Mononuclear cell (primary cell): ENCODE measurements at regions not wholly inside any gene's neighbourhood (a gene's known extent, or its start where the extent isn't known, plus 50 kb on each side); places are given as distances from the start of the nearest gene placed in this dataset.

Experiments used
- H3K27me3 ChIP-seq: 2 replicates; pipeline ENCODE4 v1.6.0; 2011; ENCODE audit warnings: low read length, control low read depth; ENCODE audit not compliant: insufficient read depth
- H3K4me1 ChIP-seq: 2 replicates; pipeline ENCODE4 v1.5.1; 2011; ENCODE audit warnings: mild to moderate bottlenecking, low read length, control low read depth; ENCODE audit not compliant: insufficient read depth
- H3K4me3 ChIP-seq: 2 replicates; pipeline ENCODE4 v1.5.1; 2011; ENCODE audit warnings: mild to moderate bottlenecking, low read length, moderate library complexity
- H3K9me3 ChIP-seq: 2 replicates; pipeline ENCODE4 v1.5.1; 2011; ENCODE audit warnings: low read depth, mild to moderate bottlenecking, control low read depth, low read length

GRCh38 chr2:143948710-143949109 is 571.2 kb downstream of the ZEB2 start:
- H3K27me3 ChIP-seq, result no peaks in the 10 kb centered on the region
- H3K4me3 ChIP-seq, result no peak overlapping the region
- no peaks in the 10 kb centered on the region for H3K4me1 ChIP-seq
- H3K9me3 ChIP-seq, result no peaks in the 10 kb centered on the region

GRCh38 chr2:143946436-143947391 is 573.2 kb downstream of the ZEB2 start:
- no peaks in the 10 kb centered on the region for H3K4me1 ChIP-seq
- H3K27me3 ChIP-seq, result no peaks in the 10 kb centered on the region
- H3K9me3 ChIP-seq, result no peaks in the 10 kb centered on the region
- no peak overlapping the region for H3K4me3 ChIP-seq

GRCh38 chr2:143942486-143942885 is 577.4 kb downstream of the ZEB2 start:
- Histone ChIP-seq H3K27me3 (peaks cover 19% of the 10 kb centered on the region), H3K4me1 (peaks cover 2% of the 10 kb centered on the region)

GRCh38 chr2:143940720-143941119 is 579.2 kb downstream of the ZEB2 start:
- H3K4me3 ChIP-seq, result no peak overlapping the region
- peaks cover 32% of the 10 kb centered on the region for H3K27me3 ChIP-seq
- H3K4me1 ChIP-seq, result peaks cover 13% of the 10 kb centered on the region
- no peaks in the 10 kb centered on the region for H3K9me3 ChIP-seq

More at GRCh38 chr2:143942486-143942885, 577.4 kb downstream of the ZEB2 start:
- Histone ChIP-seq H3K9me3 (no peaks in the 10 kb centered on the region), H3K4me3 (no peak overlapping the region)

GRCh38 chr2:143939626-143940330 is 580.1 kb downstream of the ZEB2 start:
- Histone ChIP-seq H3K27me3 (peaks cover 41% of the 10 kb centered on the region), H3K9me3 (no peaks in the 10 kb centered on the region), H3K4me3 (no peak overlapping the region), H3K4me1 (peaks cover 13% of the 10 kb centered on the region)

DNA sequence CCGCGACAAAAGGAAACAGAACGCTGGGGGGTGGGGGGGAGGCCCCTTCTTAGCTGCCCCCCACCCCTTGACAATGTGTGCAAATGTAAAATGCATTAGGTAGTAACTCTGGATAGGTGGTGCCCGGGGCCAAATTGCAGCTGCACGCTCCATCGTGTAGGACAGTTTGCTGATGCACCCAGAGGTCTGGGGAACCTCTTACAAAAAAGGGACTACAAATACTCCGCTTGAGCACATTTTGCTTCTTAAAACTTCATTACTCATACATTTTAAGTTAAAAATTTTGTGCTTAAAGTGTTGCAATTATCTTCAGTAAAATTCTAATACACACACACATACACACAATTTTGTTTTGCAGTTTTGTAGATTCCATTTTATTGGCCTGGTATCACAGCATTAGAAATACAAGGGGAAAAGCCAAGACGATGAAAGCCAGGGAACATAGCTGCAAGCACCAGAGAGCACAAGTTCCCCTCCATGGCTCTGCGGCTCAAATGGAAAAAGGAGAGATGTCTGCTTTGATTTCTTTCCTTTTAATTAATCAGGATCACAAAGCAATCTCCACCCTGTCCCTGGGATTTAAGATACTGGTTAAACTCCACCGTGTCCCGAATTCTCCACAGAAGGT is 582.1 kb downstream of the ZEB2 start:
- no peaks in the 10 kb centered on the region for H3K9me3 ChIP-seq
- H3K4me1 ChIP-seq, result peaks cover 13% of the 10 kb centered on the region
- H3K27me3 ChIP-seq, result peaks cover 43% of the 10 kb centered on the region
- H3K4me3 ChIP-seq, result no peak overlapping the region

DNA sequence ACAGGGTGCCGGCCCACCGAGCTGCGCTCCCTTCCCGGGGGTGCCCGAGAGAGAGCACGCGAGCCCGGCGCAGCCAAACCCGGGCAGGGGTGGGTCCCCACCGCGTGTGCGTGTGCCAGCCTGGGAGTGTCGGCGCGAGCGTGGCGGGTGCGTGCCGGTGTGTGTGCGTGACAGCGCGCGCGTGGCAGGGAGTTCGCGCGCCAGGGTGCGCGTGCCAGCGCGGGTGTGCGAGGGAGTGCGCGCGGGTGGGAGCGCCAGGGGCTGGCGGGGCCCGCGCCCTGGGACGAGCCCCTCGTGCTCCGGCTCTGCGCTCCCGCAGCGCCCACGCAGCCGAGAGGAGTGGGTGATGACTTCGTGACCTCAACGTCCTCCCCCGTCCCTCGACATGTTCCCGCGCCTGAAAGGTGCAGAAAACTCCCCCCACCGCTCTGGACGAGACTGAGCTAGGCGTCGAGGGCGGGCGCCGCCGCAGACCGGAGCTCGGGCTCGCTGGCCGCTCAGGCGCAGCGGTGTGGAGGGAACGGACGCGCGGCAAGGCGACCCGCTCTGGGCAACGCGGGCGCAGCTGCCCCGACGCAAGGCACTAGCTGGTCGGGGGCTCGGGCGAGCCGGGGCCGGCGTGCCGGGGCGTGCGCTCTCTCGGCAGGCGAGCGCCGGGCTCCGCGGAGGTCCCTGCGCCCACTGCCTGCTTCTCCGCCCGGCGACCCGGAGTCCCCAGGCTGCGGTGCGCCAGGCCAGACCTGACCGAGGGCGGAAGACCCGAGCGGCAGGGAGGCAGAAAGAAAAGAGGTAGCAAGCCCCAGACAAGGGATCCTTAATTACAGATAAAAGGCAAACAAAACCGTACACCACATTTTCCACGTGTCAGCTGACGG is 582.8 kb downstream of the ZEB2 start:
- Histone ChIP-seq H3K27me3 (peaks cover 46% of the 10 kb centered on the region), H3K9me3 (no peaks in the 10 kb centered on the region), H3K4me1 (peaks cover 13% of the 10 kb centered on the region), H3K4me3 (no peak overlapping the region)

DNA sequence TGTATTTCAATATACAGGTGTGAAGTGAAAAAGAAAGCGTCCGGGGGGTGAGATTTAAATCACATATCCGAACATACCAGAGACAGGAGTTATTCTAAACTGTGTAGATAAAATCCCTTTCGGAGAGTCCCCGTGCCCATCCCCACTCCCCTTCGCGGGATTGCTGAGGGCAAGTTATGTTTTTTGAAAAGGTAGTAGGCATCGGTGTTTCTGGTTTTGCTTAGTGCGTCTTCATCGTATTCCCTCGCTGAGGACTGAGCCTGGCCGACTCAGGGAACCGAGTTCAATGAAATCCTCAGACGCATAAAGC is 583.4 kb downstream of the ZEB2 start:
- H3K4me3 ChIP-seq, result no peak overlapping the region
- peaks cover 46% of the 10 kb centered on the region for H3K27me3 ChIP-seq
- H3K9me3 ChIP-seq, result no peaks in the 10 kb centered on the region
- H3K4me1 ChIP-seq, result peaks cover 13% of the 10 kb centered on the region

DNA sequence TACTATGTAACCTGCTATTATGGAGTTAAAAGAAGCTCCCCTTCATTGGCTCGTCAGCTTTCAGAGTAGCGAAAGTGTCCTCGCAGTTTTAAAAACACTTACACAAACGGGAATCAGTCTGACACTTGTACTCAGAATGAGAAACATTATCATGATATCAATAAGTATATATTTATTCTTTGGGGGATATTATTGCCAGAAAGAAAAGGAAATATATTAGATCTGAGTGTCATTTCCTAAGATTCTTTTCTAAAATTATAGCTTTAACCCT is 584.5 kb downstream of the ZEB2 start:
- Histone ChIP-seq H3K4me1 (peaks cover 13% of the 10 kb centered on the region), H3K27me3 (peaks cover 46% of the 10 kb centered on the region), H3K9me3 (no peaks in the 10 kb centered on the region), H3K4me3 (no peak overlapping the region)

- H3K27me3 ChIP-seq, result peaks cover 46% of the 10 kb centered on the region
- no peaks in the 10 kb centered on the region for H3K9me3 ChIP-seq
- peaks cover 13% of the 10 kb centered on the region for H3K4me1 ChIP-seq
- H3K4me3 ChIP-seq, result no peak overlapping the region
Measured at GRCh38 chr2:143934626-143935481, 585.1 kb downstream of the ZEB2 start.

DNA sequence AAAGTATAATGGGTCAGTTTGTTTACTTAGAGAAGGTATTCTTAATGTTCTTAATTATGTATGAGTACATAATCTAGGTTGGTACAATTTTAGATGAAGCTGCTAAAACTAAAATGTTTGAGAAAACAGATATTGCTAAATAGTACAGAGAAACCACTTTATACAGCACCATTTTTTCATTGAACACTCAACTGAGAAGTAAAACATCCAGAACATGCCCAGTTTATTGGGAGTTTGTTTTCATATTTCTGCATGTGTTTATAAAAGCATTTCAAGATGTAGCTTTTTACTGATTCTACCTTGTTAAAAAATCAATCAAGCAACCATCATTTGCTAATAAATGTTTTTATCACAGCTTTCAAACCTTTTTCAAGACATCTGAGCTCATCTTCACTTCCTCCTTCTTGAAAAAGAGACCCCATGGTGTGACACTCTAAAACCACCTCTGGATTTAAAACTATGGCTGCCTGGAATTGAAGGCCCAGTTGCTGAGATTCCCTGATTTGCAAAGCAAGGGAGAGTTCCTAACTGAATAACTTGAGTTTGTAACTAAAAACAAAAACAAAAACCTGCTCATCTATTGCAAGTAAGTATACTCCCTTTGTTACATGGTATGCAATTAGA is 585.9 kb downstream of the ZEB2 start:
- H3K9me3 ChIP-seq, result no peaks in the 10 kb centered on the region
- peaks cover 13% of the 10 kb centered on the region for H3K4me1 ChIP-seq
- peaks cover 42% of the 10 kb centered on the region for H3K27me3 ChIP-seq
- H3K4me3 ChIP-seq, result no peak overlapping the region

GRCh38 chr2:143930891-143931290 is 589.0 kb downstream of the ZEB2 start:
- peaks cover 16% of the 10 kb centered on the region for H3K27me3 ChIP-seq
- no peaks in the 10 kb centered on the region for H3K9me3 ChIP-seq
- no peak overlapping the region for H3K4me3 ChIP-seq
- H3K4me1 ChIP-seq, result no peaks in the 10 kb centered on the region

DNA sequence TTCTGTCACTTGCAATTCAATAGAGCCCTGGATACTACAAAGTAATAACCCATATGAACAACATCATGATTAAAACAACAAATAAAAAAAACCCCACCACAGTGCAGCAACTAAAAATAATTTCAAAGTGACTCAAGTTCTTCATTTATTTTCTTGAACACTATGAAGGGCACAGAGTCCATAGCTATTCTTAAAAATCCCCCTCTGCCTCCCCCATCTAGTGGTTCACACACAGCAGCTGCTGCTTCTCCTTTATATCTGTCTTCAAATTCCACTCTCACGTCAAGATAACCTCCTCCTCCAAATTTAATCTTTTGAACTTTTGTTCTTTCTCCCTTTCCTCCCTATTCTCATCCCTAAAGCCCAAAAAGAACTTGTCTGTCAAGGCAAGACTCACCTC is 591.3 kb downstream of the ZEB2 start:
- Histone ChIP-seq H3K4me1 (no peaks in the 10 kb centered on the region), H3K9me3 (no peaks in the 10 kb centered on the region), H3K27me3 (peaks cover 3% of the 10 kb centered on the region), H3K4me3 (no peak overlapping the region)

GRCh38 chr2:143928184-143928583 is 591.7 kb downstream of the ZEB2 start:
- Histone ChIP-seq H3K27me3 (peaks cover 3% of the 10 kb centered on the region), H3K9me3 (no peaks in the 10 kb centered on the region), H3K4me3 (no peak overlapping the region), H3K4me1 (no peaks in the 10 kb centered on the region)
